Neural crest cell (in vitro differentiated cells): ENCODE measurements at regions not wholly inside any gene's neighbourhood (a gene's known extent, or its start where the extent isn't known, plus 50 kb on each side); places are given as distances from the start of the nearest gene placed in this dataset.

Experiments used
- DNase-seq: peaks from one replicate; pipeline ENCODE4 v3.0.0; 2021; ENCODE audit warnings: low read depth, mixed read lengths, low spot score
- H3K27ac Mint-ChIP-seq: one replicate; pipeline ENCODE4 v1.8.0; 2021; ENCODE audit warnings: mild to moderate bottlenecking, mixed read lengths; ENCODE audit not compliant: unreplicated experiment
- H3K27me3 Mint-ChIP-seq: 2 replicates; pipeline ENCODE4 v1.8.0; 2021; ENCODE audit warnings: low read depth, mild to moderate bottlenecking, mixed read lengths
- H3K36me3 Mint-ChIP-seq: 2 replicates; pipeline ENCODE4 v1.8.0; 2021; ENCODE audit warnings: low read depth, mild to moderate bottlenecking, mixed read lengths
- H3K4me1 Mint-ChIP-seq: 2 replicates; pipeline ENCODE4 v1.8.0; 2021; ENCODE audit warnings: mixed read lengths
- H3K4me3 Mint-ChIP-seq: one replicate; pipeline ENCODE4 v1.8.0; 2021; ENCODE audit warnings: mild to moderate bottlenecking, mixed read lengths
- H3K9me3 Mint-ChIP-seq: 2 replicates; pipeline ENCODE4 v1.8.0; 2021; ENCODE audit warnings: mixed read lengths
- CTCF ChIP-seq: fragments of 200-600 bp; sonication (generic); conservative IDR thresholded peaks from 2 replicates; pipeline ENCODE4 v1.5.0; 2021; ENCODE audit warnings: antibody characterized with exemption, mild to moderate bottlenecking

- H3K4me3 Mint-ChIP-seq, result no peak overlapping the region
- H3K9me3 Mint-ChIP-seq, result no peaks in the 10 kb centered on the region
- DNase-seq, result no peak
- H3K27me3 Mint-ChIP-seq, result no peaks in the 10 kb centered on the region
- TF ChIP-seq CTCF, result no peak
- H3K4me1 Mint-ChIP-seq, result peaks cover 13% of the 10 kb centered on the region
- no peak overlapping the region for H3K27ac Mint-ChIP-seq
- H3K36me3 Mint-ChIP-seq, result no peaks in the 10 kb centered on the region
Observed at GRCh38 chr10:64368298-64368697, 847.1 kb downstream of the REEP3 start.

GRCh38 chr10:64369885-64370773, 848.9 kb downstream of the REEP3 start:
- no peak for TF ChIP-seq CTCF
- no peak for DNase-seq
- no peaks in the 10 kb centered on the region for H3K27me3 Mint-ChIP-seq
- H3K4me1 Mint-ChIP-seq, result peaks cover 13% of the 10 kb centered on the region
- no peak overlapping the region for H3K4me3 Mint-ChIP-seq
- H3K9me3 Mint-ChIP-seq, result no peaks in the 10 kb centered on the region
- no peaks in the 10 kb centered on the region for H3K36me3 Mint-ChIP-seq
- no peak overlapping the region for H3K27ac Mint-ChIP-seq

- Mint-ChIP-seq H3K4me1 (no peaks in the 10 kb centered on the region), H3K36me3 (no peaks in the 10 kb centered on the region), H3K27me3 (no peaks in the 10 kb centered on the region), H3K27ac (no peak overlapping the region), H3K4me3 (no peak overlapping the region), H3K9me3 (no peaks in the 10 kb centered on the region)
- TF ChIP-seq CTCF, result no peak
- no peak for DNase-seq
Observed at GRCh38 chr10:64374346-64374745, 853.1 kb downstream of the REEP3 start.

GRCh38 chr10:64376167-64376566, 855.0 kb downstream of the REEP3 start:
- TF ChIP-seq CTCF, result no peak
- Mint-ChIP-seq H3K27me3 (no peaks in the 10 kb centered on the region), H3K27ac (no peak overlapping the region), H3K9me3 (no peaks in the 10 kb centered on the region), H3K36me3 (no peaks in the 10 kb centered on the region), H3K4me1 (no peaks in the 10 kb centered on the region), H3K4me3 (no peak overlapping the region)
- no peak for DNase-seq

- peaks cover 2% of the 10 kb centered on the region for H3K9me3 Mint-ChIP-seq
- TF ChIP-seq CTCF, result no peak
- no peak overlapping the region for H3K27ac Mint-ChIP-seq
- DNase-seq, result no peak
- H3K4me1 Mint-ChIP-seq, result no peaks in the 10 kb centered on the region
- H3K27me3 Mint-ChIP-seq, result no peaks in the 10 kb centered on the region
- H3K4me3 Mint-ChIP-seq, result no peak overlapping the region
- no peaks in the 10 kb centered on the region for H3K36me3 Mint-ChIP-seq
Observed at GRCh38 chr10:64379898-64380297, 858.7 kb downstream of the REEP3 start.
